ENCODE measurements at regions not wholly inside any gene's neighbourhood (a gene's known extent, or its start where the extent isn't known, plus 50 kb on each side); places are given as distances from the start of the nearest gene placed in this dataset.

GRCh38 chr13:64725492-64725891 is 2504.6 kb downstream of the PCDH9 start:
- H3K27me3 ChIP-seq (ENCODE audit: control insufficient read depth in 1 of 2, insufficient read depth in 2 of 2, low read length in 2 of 2), result no peaks in the 10 kb centered on the region
- DNase-seq (ENCODE audit: low spot score) (peak; percentile 3), FAIRE-seq (no peak), ATAC-seq (no peak)
- no peak overlapping the region for H3K4me3 ChIP-seq (replicated peaks in 1 of 3; ENCODE audit: insufficient read depth in 1 of 3, low read depth in 2 of 3, low read length in 3 of 3)
- H3K9ac ChIP-seq (ENCODE audit: insufficient read depth, low read depth, low read length), result no peak overlapping the region
- ChIA-PET CTCF (ENCODE audit: low intra/inter-chr PET ratio, low total read pairs) (no interaction called here), POLR2A (no interaction called here)
- in situ Hi-C loops (cut with HindIII; ENCODE audit: extremely low pct_ligation_motif_present, low pct_unique_long_range_greater_than_20kb), result no loop called here
- H3K36me3 ChIP-seq (replicated peaks in 1 of 2; ENCODE audit: control insufficient read depth in 1 of 2, insufficient read depth in 2 of 2, low read length in 2 of 2), result no peaks in the 10 kb centered on the region
- H4K20me1 ChIP-seq (ENCODE audit: insufficient read depth, low read length), result no peaks in the 10 kb centered on the region
- H3K27ac ChIP-seq (ENCODE audit: extremely low read length, insufficient read depth, low read length), result no peak overlapping the region
- no peak overlapping the region for H3K4me2 ChIP-seq (ENCODE audit: low read depth, low read length)
- H3K4me1 ChIP-seq (ENCODE audit: insufficient read depth, low read length), result no peaks in the 10 kb centered on the region
- H3K79me2 ChIP-seq (ENCODE audit: insufficient read depth, low read length), result no peaks in the 10 kb centered on the region
- H3K9me3 ChIP-seq (ENCODE audit: low read length), result no peaks in the 10 kb centered on the region
- intact Hi-C loops (cut with micrococcal nuclease; ENCODE audit: unreplicated experiment), result no loop called here
- H2AFZ ChIP-seq (ENCODE audit: low read length), result peak overlapping the region; percentile 58
- TF ChIP-seq RARA (CRISPR knock-in tag; IDR thresholded peaks at IDR 0.05) (no peak), ZNF598 (CRISPR knock-in tag; IDR thresholded peaks at IDR 0.05; ENCODE audit: borderline replicate concordance) (no peak), GATAD1 (CRISPR knock-in tag; IDR thresholded peaks at IDR 0.05) (no peak), ARHGAP35 (CRISPR knock-in tag; IDR thresholded peaks at IDR 0.05; ENCODE audit: borderline replicate concordance) (no peak)
- no TSS peak for BruUV-seq (replicated peaks)
- 43% methylated on average over 7 of the region's 7 CpGs for WGBS (ENCODE audit: low lambda C conversion rate)

GRCh38 chr13:64723724-64724123 is 2506.4 kb downstream of the PCDH9 start:
- Histone ChIP-seq H3K9me3 (ENCODE audit: low read length) (no peaks in the 10 kb centered on the region), H3K4me3 (replicated peaks in 1 of 3; ENCODE audit: insufficient read depth in 1 of 3, low read depth in 2 of 3, low read length in 3 of 3) (no peak overlapping the region), H3K27me3 (ENCODE audit: control insufficient read depth in 1 of 2, insufficient read depth in 2 of 2, low read length in 2 of 2) (no peaks in the 10 kb centered on the region), H3K79me2 (ENCODE audit: insufficient read depth, low read length) (no peaks in the 10 kb centered on the region), H3K27ac (ENCODE audit: extremely low read length, insufficient read depth, low read length) (no peak overlapping the region), H3K36me3 (replicated peaks in 1 of 2; ENCODE audit: control insufficient read depth in 1 of 2, insufficient read depth in 2 of 2, low read length in 2 of 2) (no peaks in the 10 kb centered on the region), H3K9ac (ENCODE audit: insufficient read depth, low read depth, low read length) (no peak overlapping the region), H4K20me1 (ENCODE audit: insufficient read depth, low read length) (no peaks in the 10 kb centered on the region), H3K4me2 (ENCODE audit: low read depth, low read length) (no peak overlapping the region), H3K4me1 (ENCODE audit: insufficient read depth, low read length) (no peaks in the 10 kb centered on the region), H2AFZ (ENCODE audit: low read length) (no peak overlapping the region)
- intact Hi-C loops (cut with micrococcal nuclease; ENCODE audit: unreplicated experiment), result no loop called here
- ChIA-PET POLR2A (no interaction called here), CTCF (ENCODE audit: low intra/inter-chr PET ratio, low total read pairs) (no interaction called here)
- ATAC-seq (peak; percentile 73), DNase-seq (ENCODE audit: low spot score) (peak; percentile 62), FAIRE-seq (no peak)
- TF ChIP-seq TEAD3 (CRISPR knock-in tag; optimal IDR thresholded peaks at IDR 0.05; ENCODE audit: borderline replicate concordance), result peak; percentile 48
- no peak for TF ChIP-seq ZNF660 (CRISPR knock-in tag; IDR thresholded peaks at IDR 0.05; ENCODE audit: borderline replicate concordance, low read depth)
- TF ChIP-seq, protein P1, sequence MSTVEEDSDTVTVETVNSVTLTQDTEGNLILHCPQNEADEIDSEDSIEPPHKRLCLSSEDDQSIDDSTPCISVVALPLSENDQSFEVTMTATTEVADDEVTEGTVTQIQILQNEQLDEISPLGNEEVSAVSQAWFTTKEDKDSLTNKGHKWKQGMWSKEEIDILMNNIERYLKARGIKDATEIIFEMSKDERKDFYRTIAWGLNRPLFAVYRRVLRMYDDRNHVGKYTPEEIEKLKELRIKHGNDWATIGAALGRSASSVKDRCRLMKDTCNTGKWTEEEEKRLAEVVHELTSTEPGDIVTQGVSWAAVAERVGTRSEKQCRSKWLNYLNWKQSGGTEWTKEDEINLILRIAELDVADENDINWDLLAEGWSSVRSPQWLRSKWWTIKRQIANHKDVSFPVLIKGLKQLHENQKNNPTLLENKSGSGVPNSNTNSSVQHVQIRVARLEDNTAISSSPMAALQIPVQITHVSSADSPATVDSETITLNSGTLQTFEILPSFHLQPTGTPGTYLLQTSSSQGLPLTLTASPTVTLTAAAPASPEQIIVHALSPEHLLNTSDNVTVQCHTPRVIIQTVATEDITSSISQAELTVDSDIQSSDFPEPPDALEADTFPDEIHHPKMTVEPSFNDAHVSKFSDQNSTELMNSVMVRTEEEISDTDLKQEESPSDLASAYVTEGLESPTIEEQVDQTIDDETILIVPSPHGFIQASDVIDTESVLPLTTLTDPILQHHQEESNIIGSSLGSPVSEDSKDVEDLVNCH (CRISPR knock-in tag; IDR thresholded peaks at IDR 0.05), result no peak
- TF ChIP-seq MAFF (IDR thresholded peaks at IDR 0.05; ENCODE audit: low read depth, low read length), result 0 out of 2 replicates have a peak, but pooled peaks have one; percentile 44
- peak; percentile 75 for TF ChIP-seq FOSL2 (CRISPR knock-in tag; IDR thresholded peaks at IDR 0.05)
- TF ChIP-seq SOX13 (IDR thresholded peaks at IDR 0.05), result no peak
- TF ChIP-seq SOX13 (CRISPR knock-in tag; conservative IDR thresholded peaks at IDR 0.05 in 1 of 2, IDR thresholded peaks at IDR 0.05 in 1 of 2), result peak in 1 of 2 experiments; percentile 37; a peak in 1 of 4 replicates
- TF ChIP-seq MAFK (conservative IDR thresholded peaks at IDR 0.05 in 1 of 2, IDR thresholded peaks at IDR 0.05 in 1 of 2; ENCODE audit: low read length in 2 of 2), result 0 out of 4 replicates have a peak, but pooled peaks of 1 of the 2 experiments have one; percentile 15
- BruUV-seq (replicated peaks), result no TSS peak
- WGBS (ENCODE audit: low lambda C conversion rate), result 0% methylated on average over 2 of the region's 2 CpGs
- in situ Hi-C loops (cut with HindIII; ENCODE audit: extremely low pct_ligation_motif_present, low pct_unique_long_range_greater_than_20kb), result no loop called here
